ENCODE measurements at regions not wholly inside any gene's neighbourhood (a gene's known extent, or its start where the extent isn't known, plus 50 kb on each side); places are given as distances from the start of the nearest gene placed in this dataset.

DNA sequence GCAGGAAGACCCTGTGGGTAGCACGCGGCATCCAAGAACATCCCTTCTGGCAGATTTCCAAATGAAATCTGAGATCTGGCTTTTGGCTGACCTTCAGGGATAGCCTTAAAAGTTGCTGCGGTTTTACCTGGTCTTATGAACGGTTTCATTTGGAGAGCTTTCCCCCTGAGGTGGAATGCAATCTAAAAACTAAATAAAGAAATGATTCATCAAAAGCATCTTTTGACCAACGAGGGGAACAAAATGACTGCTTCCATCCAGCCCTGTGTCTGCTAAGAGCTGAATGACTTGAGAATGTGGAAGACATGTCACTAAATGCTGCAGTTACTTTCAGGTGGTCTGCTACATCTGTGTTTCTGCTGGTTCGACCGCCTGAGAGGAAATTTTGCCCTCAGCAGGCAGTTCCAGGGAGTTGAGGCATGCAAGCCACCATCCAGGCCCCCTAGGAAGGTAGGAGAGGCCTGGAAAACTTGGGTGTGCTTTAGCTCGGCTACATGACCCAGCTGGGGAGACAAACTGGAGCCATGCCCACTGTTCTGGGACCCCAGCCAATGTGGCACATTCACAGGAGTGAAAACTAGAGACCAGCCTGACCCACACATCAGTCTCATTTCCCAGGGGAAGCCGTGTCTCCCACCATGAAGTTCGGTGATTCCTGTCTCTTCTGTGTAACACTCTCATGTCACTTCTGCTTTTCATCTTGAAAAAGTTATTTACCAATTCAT, 175.1 kb upstream of the KL start (continued):
- peak; percentile 61; the same call in 1 of the 2 replicates for TF ChIP-seq TARDBP (IDR thresholded peaks at IDR 0.05; ENCODE audit: borderline replicate concordance)
- TF ChIP-seq LARP7 (IDR thresholded peaks at IDR 0.05) = 0 out of 2 replicates have a peak, but pooled peaks have one; percentile 26
- peak; percentile 92 for TF ChIP-seq CBX5 (IDR thresholded peaks at IDR 0.05; ENCODE audit: low read depth)
- TF ChIP-seq FOXM1 (IDR thresholded peaks at IDR 0.05; ENCODE audit: low read depth, low read length) = peak; percentile 98
- peak in 1 of 2 experiments; percentile 41; a peak in 1 of 4 replicates for TF ChIP-seq BHLHE40 (IDR thresholded peaks at IDR 0.05; ENCODE audit: borderline replicate concordance in 1 of 2, low read depth in 2 of 2, low read length in 1 of 2)
- TF ChIP-seq, protein P1, sequence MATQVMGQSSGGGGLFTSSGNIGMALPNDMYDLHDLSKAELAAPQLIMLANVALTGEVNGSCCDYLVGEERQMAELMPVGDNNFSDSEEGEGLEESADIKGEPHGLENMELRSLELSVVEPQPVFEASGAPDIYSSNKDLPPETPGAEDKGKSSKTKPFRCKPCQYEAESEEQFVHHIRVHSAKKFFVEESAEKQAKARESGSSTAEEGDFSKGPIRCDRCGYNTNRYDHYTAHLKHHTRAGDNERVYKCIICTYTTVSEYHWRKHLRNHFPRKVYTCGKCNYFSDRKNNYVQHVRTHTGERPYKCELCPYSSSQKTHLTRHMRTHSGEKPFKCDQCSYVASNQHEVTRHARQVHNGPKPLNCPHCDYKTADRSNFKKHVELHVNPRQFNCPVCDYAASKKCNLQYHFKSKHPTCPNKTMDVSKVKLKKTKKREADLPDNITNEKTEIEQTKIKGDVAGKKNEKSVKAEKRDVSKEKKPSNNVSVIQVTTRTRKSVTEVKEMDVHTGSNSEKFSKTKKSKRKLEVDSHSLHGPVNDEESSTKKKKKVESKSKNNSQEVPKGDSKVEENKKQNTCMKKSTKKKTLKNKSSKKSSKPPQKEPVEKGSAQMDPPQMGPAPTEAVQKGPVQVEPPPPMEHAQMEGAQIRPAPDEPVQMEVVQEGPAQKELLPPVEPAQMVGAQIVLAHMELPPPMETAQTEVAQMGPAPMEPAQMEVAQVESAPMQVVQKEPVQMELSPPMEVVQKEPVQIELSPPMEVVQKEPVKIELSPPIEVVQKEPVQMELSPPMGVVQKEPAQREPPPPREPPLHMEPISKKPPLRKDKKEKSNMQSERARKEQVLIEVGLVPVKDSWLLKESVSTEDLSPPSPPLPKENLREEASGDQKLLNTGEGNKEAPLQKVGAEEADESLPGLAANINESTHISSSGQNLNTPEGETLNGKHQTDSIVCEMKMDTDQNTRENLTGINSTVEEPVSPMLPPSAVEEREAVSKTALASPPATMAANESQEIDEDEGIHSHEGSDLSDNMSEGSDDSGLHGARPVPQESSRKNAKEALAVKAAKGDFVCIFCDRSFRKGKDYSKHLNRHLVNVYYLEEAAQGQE (IDR thresholded peaks at IDR 0.05; ENCODE audit: low read depth, low read length) = 0 out of 2 replicates have a peak, but pooled peaks have one; percentile 39
- peak in 1 of 2 experiments; percentile 81; a peak in 2 of 4 replicates for TF ChIP-seq SRF (IDR thresholded peaks at IDR 0.05; ENCODE audit: low read depth in 2 of 2, low read length in 2 of 2)
- TF ChIP-seq CEBPB (IDR thresholded peaks at IDR 0.05; ENCODE audit: borderline replicate concordance in 1 of 2, low read depth in 2 of 2, low read length in 2 of 2) = peak in 1 of 2 experiments; percentile 83; a peak in 1 of 4 replicates
- 0 out of 2 replicates have a peak, but pooled peaks have one; percentile 63 for TF ChIP-seq RCOR1 (conservative IDR thresholded peaks at IDR 0.05; ENCODE audit: low read depth, low read length)
- no peak for TF ChIP-seq HDAC6 (IDR thresholded peaks at IDR 0.05; ENCODE audit: unreplicated experiment)
